ENCODE measurements at regions not wholly inside any gene's neighbourhood (a gene's known extent, or its start where the extent isn't known, plus 50 kb on each side); places are given as distances from the start of the nearest gene placed in this dataset.

DNA sequence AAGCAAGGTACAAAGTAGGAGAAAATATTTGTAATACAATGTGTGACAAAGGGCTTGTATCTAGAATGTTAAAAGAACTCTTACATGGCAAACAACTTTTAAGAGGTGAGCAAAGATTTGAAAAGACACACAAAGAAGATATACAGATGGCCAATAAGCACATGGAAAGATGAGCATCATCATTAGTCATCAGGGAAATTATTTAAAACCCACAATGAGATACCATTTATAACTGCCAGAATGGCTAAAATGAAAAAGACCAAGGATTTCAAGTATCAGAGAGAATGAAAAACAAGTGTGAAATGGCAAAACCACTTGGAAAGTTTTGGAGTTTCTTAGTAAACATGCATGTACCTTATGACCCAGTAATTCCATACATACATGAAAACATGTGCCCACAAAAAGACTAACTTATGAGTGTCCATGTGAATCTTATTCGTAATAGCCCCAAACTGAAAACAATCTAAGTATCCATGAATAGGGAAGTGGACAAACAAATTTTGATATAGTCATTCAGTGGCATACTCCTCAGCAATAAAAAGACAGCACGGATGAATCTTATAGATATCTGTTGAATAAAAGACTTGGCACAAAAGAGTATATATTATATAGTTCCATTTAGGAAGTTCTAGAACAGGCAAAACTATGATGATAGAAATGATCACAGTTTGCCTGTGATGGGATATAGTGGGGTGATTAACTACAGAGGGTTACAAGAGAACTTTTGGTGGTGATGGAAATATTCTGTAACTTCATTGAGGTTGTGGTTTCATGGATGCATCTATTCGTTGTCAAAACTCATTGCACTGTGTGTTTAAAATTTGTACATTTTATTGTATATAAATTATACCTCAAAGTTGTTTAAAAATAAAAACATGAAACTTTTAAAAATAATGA is 82.0 kb downstream of the DISP1 start:
- TF ChIP-seq ZNF274 (IDR thresholded peaks at IDR 0.05; ENCODE audit: low read depth, low read length) (no peak), YY1 (IDR thresholded peaks at IDR 0.05; ENCODE audit: insufficient read depth, insufficient read length) (no peak)
